Pancreas (tissue), 10 donors: ENCODE measurements at regions not wholly inside any gene's neighbourhood (a gene's known extent, or its start where the extent isn't known, plus 50 kb on each side); places are given as distances from the start of the nearest gene placed in this dataset.

Experiments used
- ATAC-seq, 4 donors: fragments of 200-7000 bp; cut with Tn5 transposase; one replicate each; pipeline versions ENCODE4 v1.8.0 to v1.9.1; 2020; ENCODE audit warnings: mild to moderate bottlenecking in 4 of 4, moderate library complexity in 4 of 4
- DNase-seq, 6 donors: peaks; one replicate each; pipeline ENCODE4 v3.0.0-alpha.2; 2020
- FAIRE-seq: peaks from 2 replicates; lab custom pipeline; 2012; peaks lifted over from hg19 to GRCh38; lab: Jason Lieb, UNC
- H3K27ac ChIP-seq, 4 donors: fragments of 200-600 bp; sonication (generic); 1 replicate in 3 of 4; 2 replicates in 1 of 4; pipeline versions ENCODE4 v1.5.0 to v1.8.0; 2020
- H3K27me3 ChIP-seq, 4 donors: fragments of 200-600 bp; one replicate each; pipeline ENCODE4 v1.8.0; 2021
- H3K36me3 ChIP-seq, 3 donors: fragments of 200-600 bp; sonication (generic) in 1 of 3; one replicate each; pipeline versions ENCODE4 v1.5.0 to v1.8.0; 2020 to 2021
- H3K4me1 ChIP-seq, 3 donors: fragments of 200-600 bp; one replicate each; pipeline ENCODE4 v1.8.0; 2021
- H3K4me3 ChIP-seq, 4 donors: fragments of 200-600 bp; sonication (generic) in 2 of 4; one replicate each; pipeline versions ENCODE4 v1.5.0 to v1.8.0; 2020 to 2021
- H3K9me3 ChIP-seq, 4 donors: fragments of 200-600 bp; one replicate each; pipeline ENCODE4 v1.8.0; 2021
- WGBS, 2 donors: extraction: QIAGEN DNeasy Blood & Tissue Kit; methylation state at CpG; one replicate each; pipeline ENCODE4 v1.1.7; 2013; 5-methylcytosine and 5-hydroxymethylcytosine counted together
- intact Hi-C, 3 donors: fragments of 100-400 bp; cut with DNase I; formaldehyde crosslinking; loops; one replicate each; pipeline versions ENCODE4 v1.11.1 to v1.14.2; 2022
- TF ChIP-seq, protein P1 (sequence below), 4 donors: fragments of 200-600 bp; sonication (generic) in 3 of 4; IDR thresholded peaks; one replicate each; pipeline versions ENCODE4 v1.5.0 to v1.8.0; 2021; ENCODE audit warnings: antibody characterized with exemption in 4 of 4
- donor health status: healthy with polysubstance abuse.
- donor health status: DM: no; HTN: no; CAD: no; lungs with moderate emphysema.
- donor health status: DM: no; HTN: no; CAD: no.
- donor health status: control.
- donor health status: control.
- donor health status: Bipolar disorder and iron deficiency.
- donor health status: DM: yes; HTN: yes; CAD: no.
- donor health status: DM: no; HTN: no; CAD: no.
- donor health status: DM: no; HTN: no; CAD: no.
- donor health status: DM: yes; HTN: yes; CAD: no.

DNA sequence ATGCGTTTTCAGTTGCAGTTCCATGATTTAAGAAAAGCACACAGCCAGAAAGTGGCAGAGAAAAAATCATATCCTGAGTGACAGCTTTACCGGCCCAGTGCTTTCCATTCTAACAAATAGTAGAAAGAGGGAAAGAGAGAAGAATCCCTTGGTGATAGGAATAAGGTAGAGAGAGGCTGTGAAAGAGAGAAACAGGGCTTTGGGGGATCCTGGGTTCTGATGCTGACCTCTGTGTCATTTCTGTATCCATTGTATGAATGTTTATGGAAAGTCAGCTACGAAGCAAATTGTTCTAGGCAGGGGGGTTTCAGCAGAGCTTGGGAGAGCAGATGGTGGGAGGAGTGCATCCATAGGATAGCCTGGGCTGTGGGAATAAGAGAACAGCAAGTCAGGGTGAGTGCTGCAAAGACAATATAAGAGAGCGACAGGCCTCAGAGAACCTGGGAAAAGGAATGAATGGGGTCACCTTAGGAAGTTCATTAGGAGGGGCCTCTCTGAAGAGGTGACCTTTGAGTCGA, 203.4 kb upstream of the TNP1 start:
- Histone ChIP-seq H3K9me3 (no peaks in the 10 kb centered on the region), H3K4me1 (no peaks in the 10 kb centered on the region), H3K27ac (no peak overlapping the region), H3K36me3 (no peaks in the 10 kb centered on the region), H3K4me3 (no peak overlapping the region), H3K27me3 (peaks cover 0 to 10% (median 0%) of the 10 kb centered on the region in 4 donors)
- TF ChIP-seq, protein P1, sequence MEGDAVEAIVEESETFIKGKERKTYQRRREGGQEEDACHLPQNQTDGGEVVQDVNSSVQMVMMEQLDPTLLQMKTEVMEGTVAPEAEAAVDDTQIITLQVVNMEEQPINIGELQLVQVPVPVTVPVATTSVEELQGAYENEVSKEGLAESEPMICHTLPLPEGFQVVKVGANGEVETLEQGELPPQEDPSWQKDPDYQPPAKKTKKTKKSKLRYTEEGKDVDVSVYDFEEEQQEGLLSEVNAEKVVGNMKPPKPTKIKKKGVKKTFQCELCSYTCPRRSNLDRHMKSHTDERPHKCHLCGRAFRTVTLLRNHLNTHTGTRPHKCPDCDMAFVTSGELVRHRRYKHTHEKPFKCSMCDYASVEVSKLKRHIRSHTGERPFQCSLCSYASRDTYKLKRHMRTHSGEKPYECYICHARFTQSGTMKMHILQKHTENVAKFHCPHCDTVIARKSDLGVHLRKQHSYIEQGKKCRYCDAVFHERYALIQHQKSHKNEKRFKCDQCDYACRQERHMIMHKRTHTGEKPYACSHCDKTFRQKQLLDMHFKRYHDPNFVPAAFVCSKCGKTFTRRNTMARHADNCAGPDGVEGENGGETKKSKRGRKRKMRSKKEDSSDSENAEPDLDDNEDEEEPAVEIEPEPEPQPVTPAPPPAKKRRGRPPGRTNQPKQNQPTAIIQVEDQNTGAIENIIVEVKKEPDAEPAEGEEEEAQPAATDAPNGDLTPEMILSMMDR (IDR thresholded peaks at IDR 0.05) = no peak
- no peak for ATAC-seq
- 75 to 77% methylated on average over 5 of the region's 5 CpGs for WGBS, 2 donors
- intact Hi-C loops = no loop called here
- DNase-seq = no peak
- no peak for FAIRE-seq

DNA sequence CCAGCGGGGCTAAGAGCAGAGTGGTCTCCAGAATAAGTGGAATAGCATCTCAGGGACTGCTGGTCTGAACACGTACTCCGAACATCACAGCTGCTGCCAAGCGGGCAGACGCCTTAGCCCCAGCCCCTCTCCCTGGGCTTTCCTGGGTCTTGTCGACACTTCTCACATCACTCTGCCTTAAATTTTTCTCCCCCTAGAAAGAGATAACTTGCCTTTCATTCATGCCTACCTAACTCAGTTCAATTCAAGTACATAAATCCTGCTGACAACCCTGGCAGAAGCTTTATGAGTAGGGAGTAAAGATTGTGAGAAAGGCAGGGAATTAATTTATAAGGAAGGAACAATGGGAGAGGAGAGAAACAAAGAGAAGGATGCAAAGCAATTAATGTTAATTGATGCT, 202.9 kb upstream of the TNP1 start:
- no peaks in the 10 kb centered on the region for H3K4me1 ChIP-seq
- no peaks in the 10 kb centered on the region for H3K9me3 ChIP-seq
- intact Hi-C loops = no loop called here
- TF ChIP-seq, protein P1 (IDR thresholded peaks at IDR 0.05) = no peak
- DNase-seq (no peak), ATAC-seq (no peak), FAIRE-seq (no peak)
- H3K27me3 ChIP-seq = peaks cover 0 to 10% (median 0%) of the 10 kb centered on the region in 4 donors
- 74 to 77% methylated on average over 6 of the region's 6 CpGs for WGBS, 2 donors
- H3K27ac ChIP-seq = no peak overlapping the region
- no peak overlapping the region for H3K4me3 ChIP-seq
- no peaks in the 10 kb centered on the region for H3K36me3 ChIP-seq

DNA sequence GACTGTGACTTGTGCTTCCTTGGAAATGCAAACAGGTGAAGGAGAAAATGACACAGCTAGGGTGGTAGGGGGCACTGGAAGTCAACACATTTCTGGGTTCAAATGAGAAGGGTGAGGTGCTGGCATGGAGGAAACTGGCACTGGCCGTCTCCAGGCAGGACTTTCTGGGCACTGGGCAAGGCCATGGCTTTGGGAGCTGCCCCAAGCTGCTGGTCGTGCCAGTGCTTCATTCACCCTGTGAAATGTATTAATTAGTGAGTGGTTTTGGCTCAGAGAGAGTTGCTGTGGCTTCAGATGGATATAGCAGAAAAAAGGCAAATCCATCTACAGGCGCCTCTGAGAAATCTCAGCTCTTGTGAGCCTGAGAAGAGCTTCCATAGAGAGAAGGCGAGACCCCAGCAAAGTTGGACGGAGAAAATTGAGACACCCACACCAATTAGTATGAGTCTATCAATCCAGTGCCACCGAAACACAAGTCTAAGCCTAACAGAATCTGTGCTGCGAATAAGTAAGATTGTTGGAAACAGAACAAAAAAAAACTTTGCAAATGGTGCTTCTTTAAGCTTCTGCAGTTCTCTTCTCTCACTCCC, 202.1 kb upstream of the TNP1 start:
- DNase-seq (no peak), FAIRE-seq (no peak), ATAC-seq (no peak)
- TF ChIP-seq, protein P1 (IDR thresholded peaks at IDR 0.05) = no peak
- Histone ChIP-seq H3K9me3 (no peaks in the 10 kb centered on the region), H3K4me1 (no peaks in the 10 kb centered on the region), H3K36me3 (no peaks in the 10 kb centered on the region), H3K4me3 (no peak overlapping the region), H3K27me3 (peaks cover 0 to 4% (median 0%) of the 10 kb centered on the region in 4 donors), H3K27ac (no peak overlapping the region)
- intact Hi-C loops = no loop called here
- WGBS, 2 donors = 85 to 90% methylated on average over 7 of the region's 7 CpGs

DNA sequence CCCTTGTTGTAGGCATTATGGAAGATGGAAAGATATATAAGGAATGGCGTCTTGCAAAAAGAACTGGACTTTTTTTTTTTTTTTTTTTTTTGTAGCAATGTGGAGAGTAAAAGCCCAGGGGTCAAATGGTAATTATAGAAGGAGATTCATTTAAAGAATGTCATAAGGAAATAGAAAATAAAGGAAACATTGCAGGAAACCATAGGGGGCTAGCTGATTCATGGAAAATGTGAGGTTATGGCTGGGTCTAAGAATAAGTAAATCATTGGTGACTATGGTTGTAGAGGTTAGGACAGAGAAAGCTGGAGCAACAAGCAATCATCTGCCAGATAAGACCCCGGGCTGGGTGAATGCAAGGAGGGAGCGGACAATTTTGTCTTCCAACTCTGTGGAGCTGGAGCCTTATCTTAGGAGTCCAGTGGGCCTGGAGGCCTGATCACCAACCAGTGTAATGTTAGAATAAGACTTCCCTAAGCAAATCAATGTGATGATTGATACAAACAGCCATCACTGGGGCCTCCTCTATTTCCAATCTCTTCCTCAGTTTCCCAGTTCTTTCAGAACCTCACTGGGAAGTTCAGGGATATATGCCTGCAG, 201.2 kb upstream of the TNP1 start:
- ATAC-seq = no peak
- TF ChIP-seq, protein P1 (IDR thresholded peaks at IDR 0.05) = no peak
- intact Hi-C loops = no loop called here
- Histone ChIP-seq H3K27ac (no peak overlapping the region), H3K9me3 (no peaks in the 10 kb centered on the region), H3K27me3 (no peaks in the 10 kb centered on the region), H3K4me3 (no peak overlapping the region), H3K36me3 (no peaks in the 10 kb centered on the region), H3K4me1 (no peaks in the 10 kb centered on the region)
- no peak for DNase-seq
- FAIRE-seq = no peak
- WGBS, 2 donors = 77 to 85% methylated on average over 3 of the region's 3 CpGs

DNA sequence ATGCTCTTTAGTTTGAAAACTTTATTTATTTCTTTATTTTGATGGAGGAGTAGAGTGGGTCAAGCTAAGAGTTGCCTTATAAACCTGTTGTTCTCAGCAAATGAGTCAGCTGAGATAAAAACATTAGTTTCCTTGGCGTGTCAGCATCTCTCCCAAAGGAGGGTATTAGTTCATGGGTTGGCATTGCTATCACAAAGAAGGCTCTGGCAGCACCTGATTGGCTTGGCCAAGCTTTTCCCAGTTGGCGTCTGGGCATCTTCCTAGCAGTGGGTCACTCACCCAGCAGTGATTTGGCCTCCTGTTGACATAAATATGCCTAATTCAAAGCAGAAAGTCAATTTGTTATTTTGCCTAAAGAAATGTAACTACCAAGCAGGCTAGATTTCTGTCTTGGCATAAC, 200.7 kb upstream of the TNP1 start:
- no peak overlapping the region for H3K4me3 ChIP-seq
- ATAC-seq (no peak), DNase-seq (no peak), FAIRE-seq (no peak)
- no peaks in the 10 kb centered on the region for H3K27me3 ChIP-seq
- no peaks in the 10 kb centered on the region for H3K4me1 ChIP-seq
- H3K36me3 ChIP-seq = no peaks in the 10 kb centered on the region
- intact Hi-C loops = no loop called here
- TF ChIP-seq, protein P1 (IDR thresholded peaks at IDR 0.05) = no peak
- 88 to 96% methylated on average over 2 of the region's 2 CpGs for WGBS, 2 donors
- H3K27ac ChIP-seq = no peak overlapping the region
- H3K9me3 ChIP-seq = no peaks in the 10 kb centered on the region
